ENCODE measurements at regions not wholly inside any gene's neighbourhood (a gene's known extent, or its start where the extent isn't known, plus 50 kb on each side); places are given as distances from the start of the nearest gene placed in this dataset.

DNA sequence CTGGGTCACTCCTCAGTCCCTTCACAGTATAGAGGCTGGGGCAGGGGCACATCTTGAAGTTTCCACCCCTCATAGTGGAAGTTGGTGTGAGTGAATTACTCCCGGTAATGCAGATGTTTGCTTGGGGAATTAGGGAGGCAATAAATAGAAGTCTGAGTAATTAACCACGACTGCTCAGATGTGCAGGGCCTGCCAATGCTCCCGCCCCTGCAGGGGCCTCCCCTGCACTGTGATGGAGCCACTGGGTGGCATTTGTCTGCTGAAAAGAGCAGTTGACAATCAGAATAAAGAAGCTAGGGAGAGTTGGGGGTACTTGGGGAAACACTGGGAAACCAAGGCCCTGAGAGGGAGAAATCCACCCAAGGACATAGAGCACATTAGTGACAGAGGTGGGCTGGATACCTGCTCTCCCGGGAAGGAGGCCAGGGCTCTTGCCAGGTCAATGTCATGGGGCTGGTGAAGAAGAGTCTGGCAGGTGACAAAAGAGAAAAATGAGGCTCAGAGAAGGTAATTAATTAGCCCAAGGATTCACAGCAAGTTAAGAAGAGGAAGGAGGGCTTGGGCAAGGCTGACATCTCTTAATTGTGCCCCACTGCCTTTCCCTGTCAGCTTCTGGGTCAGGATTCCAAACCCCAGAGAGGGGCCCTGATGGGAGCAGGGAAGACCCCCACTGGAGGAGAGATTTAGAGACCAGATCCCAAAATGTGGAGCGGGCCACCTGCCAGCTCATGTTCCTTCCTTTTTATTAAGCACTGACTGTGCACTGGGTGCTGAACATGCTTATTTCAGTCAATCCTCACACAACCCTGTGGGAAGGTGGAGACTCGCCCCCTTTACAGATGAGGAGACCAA, 436.2 kb downstream of the MATN1 start (continued):
- TF ChIP-seq, protein P1, sequence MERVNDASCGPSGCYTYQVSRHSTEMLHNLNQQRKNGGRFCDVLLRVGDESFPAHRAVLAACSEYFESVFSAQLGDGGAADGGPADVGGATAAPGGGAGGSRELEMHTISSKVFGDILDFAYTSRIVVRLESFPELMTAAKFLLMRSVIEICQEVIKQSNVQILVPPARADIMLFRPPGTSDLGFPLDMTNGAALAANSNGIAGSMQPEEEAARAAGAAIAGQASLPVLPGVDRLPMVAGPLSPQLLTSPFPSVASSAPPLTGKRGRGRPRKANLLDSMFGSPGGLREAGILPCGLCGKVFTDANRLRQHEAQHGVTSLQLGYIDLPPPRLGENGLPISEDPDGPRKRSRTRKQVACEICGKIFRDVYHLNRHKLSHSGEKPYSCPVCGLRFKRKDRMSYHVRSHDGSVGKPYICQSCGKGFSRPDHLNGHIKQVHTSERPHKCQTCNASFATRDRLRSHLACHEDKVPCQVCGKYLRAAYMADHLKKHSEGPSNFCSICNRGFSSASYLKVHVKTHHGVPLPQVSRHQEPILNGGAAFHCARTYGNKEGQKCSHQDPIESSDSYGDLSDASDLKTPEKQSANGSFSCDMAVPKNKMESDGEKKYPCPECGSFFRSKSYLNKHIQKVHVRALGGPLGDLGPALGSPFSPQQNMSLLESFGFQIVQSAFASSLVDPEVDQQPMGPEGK (CRISPR knock-in tag; IDR thresholded peaks at IDR 0.05; ENCODE audit: borderline replicate concordance), result no peak
- no peak for TF ChIP-seq ZNF565 (CRISPR knock-in tag; conservative IDR thresholded peaks at IDR 0.05; ENCODE audit: low read depth)
- no peak for TF ChIP-seq CSDC2 (CRISPR knock-in tag; IDR thresholded peaks at IDR 0.05)

DNA sequence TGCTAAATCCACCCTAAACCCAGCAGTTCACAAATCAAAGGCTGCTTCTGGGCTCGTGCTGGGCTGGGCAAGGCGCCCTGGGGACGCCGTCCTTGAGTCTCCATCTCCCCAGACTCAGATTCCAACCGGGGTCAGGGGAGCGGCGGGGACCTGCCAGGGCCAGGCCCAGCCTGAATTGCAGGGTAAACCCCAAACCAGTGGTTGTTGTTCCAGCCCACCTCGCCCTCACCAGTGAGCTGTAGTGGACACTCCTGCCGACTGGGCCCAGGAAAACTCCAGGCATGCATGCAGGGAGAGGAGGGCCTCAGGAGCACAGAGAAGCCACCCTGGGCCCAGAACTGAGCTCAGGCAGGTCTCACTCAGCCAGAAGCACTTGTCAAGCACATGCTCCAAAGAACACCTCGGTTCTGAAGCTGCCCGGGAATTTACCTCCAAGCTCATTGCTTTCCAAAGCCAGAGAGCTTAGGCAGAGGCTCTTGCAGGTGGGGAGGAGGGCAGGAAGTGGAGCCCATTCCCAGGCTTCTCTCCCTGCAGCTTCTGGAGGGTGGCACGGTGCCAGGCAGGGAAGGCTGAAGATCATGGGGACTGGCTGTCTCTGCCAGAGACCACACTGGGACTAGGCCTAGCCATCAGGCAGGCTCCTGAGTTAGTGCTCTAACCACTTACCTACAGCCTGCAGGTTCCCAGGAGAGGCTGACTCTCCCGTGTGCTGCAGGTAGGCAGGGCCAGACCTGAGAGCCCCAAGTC, 437.0 kb downstream of the MATN1 start:
- ATAC-seq, result no peak
- TF ChIP-seq TCF4 (CRISPR knock-in tag; IDR thresholded peaks at IDR 0.05; ENCODE audit: borderline replicate concordance) (no peak), CSDC2 (CRISPR knock-in tag; IDR thresholded peaks at IDR 0.05) (no peak), ZNF8 (CRISPR knock-in tag; IDR thresholded peaks at IDR 0.05) (no peak), PPARA (CRISPR knock-in tag; IDR thresholded peaks at IDR 0.05; ENCODE audit: borderline replicate concordance) (no peak), ZFP30 (CRISPR knock-in tag; IDR thresholded peaks at IDR 0.05) (no peak), TOX (CRISPR knock-in tag; IDR thresholded peaks at IDR 0.05; ENCODE audit: borderline replicate concordance) (no peak), ZNF565 (CRISPR knock-in tag; conservative IDR thresholded peaks at IDR 0.05; ENCODE audit: low read depth) (no peak)
- TF ChIP-seq, protein P2, sequence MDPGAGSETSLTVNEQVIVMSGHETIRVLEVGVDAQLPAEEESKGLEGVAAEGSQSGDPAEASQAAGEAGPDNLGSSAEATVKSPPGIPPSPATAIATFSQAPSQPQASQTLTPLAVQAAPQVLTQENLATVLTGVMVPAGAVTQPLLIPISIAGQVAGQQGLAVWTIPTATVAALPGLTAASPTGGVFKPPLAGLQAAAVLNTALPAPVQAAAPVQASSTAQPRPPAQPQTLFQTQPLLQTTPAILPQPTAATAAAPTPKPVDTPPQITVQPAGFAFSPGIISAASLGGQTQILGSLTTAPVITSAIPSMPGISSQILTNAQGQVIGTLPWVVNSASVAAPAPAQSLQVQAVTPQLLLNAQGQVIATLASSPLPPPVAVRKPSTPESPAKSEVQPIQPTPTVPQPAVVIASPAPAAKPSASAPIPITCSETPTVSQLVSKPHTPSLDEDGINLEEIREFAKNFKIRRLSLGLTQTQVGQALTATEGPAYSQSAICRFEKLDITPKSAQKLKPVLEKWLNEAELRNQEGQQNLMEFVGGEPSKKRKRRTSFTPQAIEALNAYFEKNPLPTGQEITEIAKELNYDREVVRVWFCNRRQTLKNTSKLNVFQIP (CRISPR knock-in tag; IDR thresholded peaks at IDR 0.05; ENCODE audit: borderline replicate concordance, low read depth), result no peak
- TF ChIP-seq, protein P3, sequence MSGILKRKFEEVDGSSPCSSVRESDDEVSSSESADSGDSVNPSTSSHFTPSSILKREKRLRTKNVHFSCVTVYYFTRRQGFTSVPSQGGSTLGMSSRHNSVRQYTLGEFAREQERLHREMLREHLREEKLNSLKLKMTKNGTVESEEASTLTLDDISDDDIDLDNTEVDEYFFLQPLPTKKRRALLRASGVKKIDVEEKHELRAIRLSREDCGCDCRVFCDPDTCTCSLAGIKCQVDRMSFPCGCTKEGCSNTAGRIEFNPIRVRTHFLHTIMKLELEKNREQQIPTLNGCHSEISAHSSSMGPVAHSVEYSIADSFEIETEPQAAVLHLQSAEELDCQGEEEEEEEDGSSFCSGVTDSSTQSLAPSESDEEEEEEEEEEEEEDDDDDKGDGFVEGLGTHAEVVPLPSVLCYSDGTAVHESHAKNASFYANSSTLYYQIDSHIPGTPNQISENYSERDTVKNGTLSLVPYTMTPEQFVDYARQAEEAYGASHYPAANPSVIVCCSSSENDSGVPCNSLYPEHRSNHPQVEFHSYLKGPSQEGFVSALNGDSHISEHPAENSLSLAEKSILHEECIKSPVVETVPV (CRISPR knock-in tag; IDR thresholded peaks at IDR 0.05), result no peak

DNA sequence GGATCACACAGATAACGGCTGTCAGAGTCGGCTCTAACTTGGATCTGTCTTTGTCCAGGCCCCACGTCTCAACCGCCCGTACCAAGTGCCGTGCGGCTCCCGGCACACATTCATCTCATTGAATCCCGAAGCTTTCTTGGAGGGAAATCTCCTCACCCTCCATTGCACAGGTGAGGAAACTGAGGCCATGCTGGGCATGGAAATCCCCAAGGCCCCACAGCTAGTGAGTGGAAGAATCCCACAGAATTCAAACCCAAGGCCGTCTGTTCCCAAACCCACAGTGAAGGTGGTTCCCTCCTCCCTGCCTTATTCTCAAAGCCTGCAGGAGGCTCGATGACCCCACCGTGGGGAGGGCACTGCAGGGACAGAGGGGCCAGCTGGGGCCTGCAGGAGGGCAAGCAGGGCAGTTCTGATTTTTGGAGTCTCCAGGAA, 437.9 kb downstream of the MATN1 start:
- TF ChIP-seq GLIS3 (CRISPR knock-in tag; IDR thresholded peaks at IDR 0.05), result no peak
- TF ChIP-seq TCF4 (CRISPR knock-in tag; IDR thresholded peaks at IDR 0.05; ENCODE audit: borderline replicate concordance), result no peak
- TF ChIP-seq ZNF70 (CRISPR knock-in tag; IDR thresholded peaks at IDR 0.05), result no peak
- TF ChIP-seq, protein P4, sequence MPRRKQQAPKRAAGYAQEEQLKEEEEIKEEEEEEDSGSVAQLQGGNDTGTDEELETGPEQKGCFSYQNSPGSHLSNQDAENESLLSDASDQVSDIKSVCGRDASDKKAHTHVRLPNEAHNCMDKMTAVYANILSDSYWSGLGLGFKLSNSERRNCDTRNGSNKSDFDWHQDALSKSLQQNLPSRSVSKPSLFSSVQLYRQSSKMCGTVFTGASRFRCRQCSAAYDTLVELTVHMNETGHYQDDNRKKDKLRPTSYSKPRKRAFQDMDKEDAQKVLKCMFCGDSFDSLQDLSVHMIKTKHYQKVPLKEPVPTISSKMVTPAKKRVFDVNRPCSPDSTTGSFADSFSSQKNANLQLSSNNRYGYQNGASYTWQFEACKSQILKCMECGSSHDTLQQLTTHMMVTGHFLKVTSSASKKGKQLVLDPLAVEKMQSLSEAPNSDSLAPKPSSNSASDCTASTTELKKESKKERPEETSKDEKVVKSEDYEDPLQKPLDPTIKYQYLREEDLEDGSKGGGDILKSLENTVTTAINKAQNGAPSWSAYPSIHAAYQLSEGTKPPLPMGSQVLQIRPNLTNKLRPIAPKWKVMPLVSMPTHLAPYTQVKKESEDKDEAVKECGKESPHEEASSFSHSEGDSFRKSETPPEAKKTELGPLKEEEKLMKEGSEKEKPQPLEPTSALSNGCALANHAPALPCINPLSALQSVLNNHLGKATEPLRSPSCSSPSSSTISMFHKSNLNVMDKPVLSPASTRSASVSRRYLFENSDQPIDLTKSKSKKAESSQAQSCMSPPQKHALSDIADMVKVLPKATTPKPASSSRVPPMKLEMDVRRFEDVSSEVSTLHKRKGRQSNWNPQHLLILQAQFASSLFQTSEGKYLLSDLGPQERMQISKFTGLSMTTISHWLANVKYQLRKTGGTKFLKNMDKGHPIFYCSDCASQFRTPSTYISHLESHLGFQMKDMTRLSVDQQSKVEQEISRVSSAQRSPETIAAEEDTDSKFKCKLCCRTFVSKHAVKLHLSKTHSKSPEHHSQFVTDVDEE (CRISPR knock-in tag; IDR thresholded peaks at IDR 0.05), result no peak
- ATAC-seq, result no peak

DNA sequence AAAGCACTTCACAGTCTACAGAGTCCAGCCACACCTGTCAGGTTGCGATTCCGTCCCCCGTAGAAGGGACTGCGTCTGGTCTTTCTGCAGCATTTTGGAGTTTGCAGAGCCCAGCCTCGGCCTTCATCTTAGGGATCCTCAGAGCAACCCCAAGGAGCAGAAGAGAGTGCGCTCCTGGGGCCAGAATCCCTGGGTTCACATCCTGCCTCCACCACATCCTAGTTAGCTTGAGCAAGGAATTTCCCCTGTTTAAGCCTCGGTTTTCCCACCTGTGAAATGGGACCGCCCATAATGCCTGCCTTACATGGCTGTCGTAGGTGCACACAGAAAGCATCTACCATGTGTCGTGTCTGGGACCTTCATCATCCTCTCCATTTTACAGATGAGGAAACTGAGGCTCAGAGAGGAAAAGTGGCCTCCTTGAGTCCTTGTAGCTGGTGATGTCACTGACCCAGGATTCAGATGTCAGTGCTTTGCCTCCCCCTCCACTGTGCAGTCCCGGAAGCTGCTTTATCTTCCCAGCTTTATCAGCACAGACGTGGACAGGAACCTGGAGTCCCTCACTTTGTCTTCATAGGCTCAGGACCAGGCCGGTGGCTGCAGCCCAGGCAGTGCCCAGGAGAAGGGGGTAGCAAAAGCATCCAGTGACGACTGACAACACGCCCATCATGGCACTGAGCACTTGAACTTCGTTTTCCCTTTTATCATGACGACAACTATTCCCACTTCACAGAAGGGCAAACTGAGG, 438.5 kb downstream of the MATN1 start:
- no peak for ATAC-seq
- TF ChIP-seq TOX (CRISPR knock-in tag; IDR thresholded peaks at IDR 0.05; ENCODE audit: borderline replicate concordance) (no peak), ZNF565 (CRISPR knock-in tag; conservative IDR thresholded peaks at IDR 0.05; ENCODE audit: low read depth) (no peak), ZFP3 (CRISPR knock-in tag; IDR thresholded peaks at IDR 0.05) (no peak), RARB (CRISPR knock-in tag; IDR thresholded peaks at IDR 0.05) (no peak), SNAI2 (CRISPR knock-in tag; IDR thresholded peaks at IDR 0.05) (no peak), ESRRG (CRISPR knock-in tag; IDR thresholded peaks at IDR 0.05) (no peak), PPARA (CRISPR knock-in tag; IDR thresholded peaks at IDR 0.05; ENCODE audit: borderline replicate concordance) (no peak), CSDC2 (CRISPR knock-in tag; IDR thresholded peaks at IDR 0.05) (no peak)
- TF ChIP-seq, protein P5, sequence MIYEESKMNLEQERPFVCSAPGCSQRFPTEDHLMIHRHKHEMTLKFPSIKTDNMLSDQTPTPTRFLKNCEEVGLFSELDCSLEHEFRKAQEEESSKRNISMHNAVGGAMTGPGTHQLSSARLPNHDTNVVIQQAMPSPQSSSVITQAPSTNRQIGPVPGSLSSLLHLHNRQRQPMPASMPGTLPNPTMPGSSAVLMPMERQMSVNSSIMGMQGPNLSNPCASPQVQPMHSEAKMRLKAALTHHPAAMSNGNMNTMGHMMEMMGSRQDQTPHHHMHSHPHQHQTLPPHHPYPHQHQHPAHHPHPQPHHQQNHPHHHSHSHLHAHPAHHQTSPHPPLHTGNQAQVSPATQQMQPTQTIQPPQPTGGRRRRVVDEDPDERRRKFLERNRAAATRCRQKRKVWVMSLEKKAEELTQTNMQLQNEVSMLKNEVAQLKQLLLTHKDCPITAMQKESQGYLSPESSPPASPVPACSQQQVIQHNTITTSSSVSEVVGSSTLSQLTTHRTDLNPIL (CRISPR knock-in tag; IDR thresholded peaks at IDR 0.05; ENCODE audit: low read depth), result no peak
- TF ChIP-seq, protein P1 (CRISPR knock-in tag; IDR thresholded peaks at IDR 0.05; ENCODE audit: borderline replicate concordance), result no peak
